ENCODE measurements at regions not wholly inside any gene's neighbourhood (a gene's known extent, or its start where the extent isn't known, plus 50 kb on each side); places are given as distances from the start of the nearest gene placed in this dataset.

DNA sequence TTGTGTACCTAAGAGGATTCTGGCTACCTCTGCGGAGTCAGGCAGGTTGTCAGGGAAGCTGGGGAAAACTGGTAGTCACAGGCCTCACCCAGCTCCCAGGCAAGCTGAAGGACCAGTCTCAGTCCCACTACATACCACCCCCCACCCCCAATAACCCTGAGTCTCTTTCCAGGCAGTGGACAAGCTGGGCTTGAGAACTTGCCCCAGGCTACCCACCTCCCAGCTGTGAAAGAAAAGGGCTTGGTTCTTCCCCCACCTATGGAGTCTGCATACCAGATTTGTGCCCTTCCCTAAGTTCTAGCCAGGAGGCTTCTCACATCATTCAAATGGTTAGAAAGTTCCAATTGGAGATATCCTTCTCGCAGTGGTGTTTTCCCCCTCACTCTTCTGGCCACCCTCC is 1678.8 kb downstream of the MAT2B start:
- no peak overlapping the region for H3K4me3 ChIP-seq (ENCODE audit: low read length)
- H3K9ac ChIP-seq (ENCODE audit: low read depth, low read length) = no peak overlapping the region
- H3K4me1 ChIP-seq (ENCODE audit: control insufficient read depth, insufficient read depth, low read length) = no peaks in the 10 kb centered on the region

DNA sequence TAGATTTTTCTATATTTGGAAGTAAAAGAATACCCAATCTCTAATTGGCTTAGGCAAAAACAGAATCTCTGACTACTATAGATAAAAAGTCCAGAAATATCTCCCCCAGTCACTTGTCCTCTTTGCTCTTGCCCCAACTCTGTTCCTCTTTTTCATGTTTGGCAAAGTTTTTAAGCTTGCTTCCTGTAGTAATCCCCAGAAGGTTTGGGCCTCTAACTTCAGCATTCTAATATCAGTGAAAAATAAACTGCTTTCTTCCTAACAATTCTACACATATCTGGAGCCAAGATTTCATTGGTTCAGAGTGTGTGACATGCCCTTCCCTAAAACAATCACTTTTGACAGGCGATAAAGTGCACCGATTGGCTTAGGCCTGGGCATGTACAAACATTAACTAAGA is 1680.3 kb downstream of the MAT2B start:
- no peak overlapping the region for H3K4me3 ChIP-seq (ENCODE audit: low read length)
- no peaks in the 10 kb centered on the region for H3K9me3 ChIP-seq (replicated peaks; ENCODE audit: low read length)
- H3K27me3 ChIP-seq (ENCODE audit: control insufficient read depth, insufficient read depth, low read length) = no peaks in the 10 kb centered on the region
- no peaks in the 10 kb centered on the region for H3K4me1 ChIP-seq (ENCODE audit: control insufficient read depth, insufficient read depth, low read length)
- no peak overlapping the region for H3K9ac ChIP-seq (ENCODE audit: low read depth, low read length)
- H3K4me2 ChIP-seq (ENCODE audit: low read length) = no peak overlapping the region
- no peaks in the 10 kb centered on the region for H3K36me3 ChIP-seq (ENCODE audit: insufficient read depth, low read length)

More for the DNA sequence above, 1678.8 kb downstream of the MAT2B start:
- Histone ChIP-seq H3K4me2 (ENCODE audit: low read length) (no peak overlapping the region), H3K27me3 (ENCODE audit: control insufficient read depth, insufficient read depth, low read length) (no peaks in the 10 kb centered on the region), H3K36me3 (ENCODE audit: insufficient read depth, low read length) (no peaks in the 10 kb centered on the region), H3K9me3 (replicated peaks; ENCODE audit: low read length) (no peaks in the 10 kb centered on the region)

- H3K4me2 ChIP-seq (ENCODE audit: low read length) = no peak overlapping the region
- H3K36me3 ChIP-seq (ENCODE audit: insufficient read depth, low read length) = no peaks in the 10 kb centered on the region
- H3K9me3 ChIP-seq (replicated peaks; ENCODE audit: low read length) = no peaks in the 10 kb centered on the region
- H3K4me3 ChIP-seq (ENCODE audit: low read length) = no peak overlapping the region
- no peaks in the 10 kb centered on the region for H3K27me3 ChIP-seq (ENCODE audit: control insufficient read depth, insufficient read depth, low read length)
- no peaks in the 10 kb centered on the region for H3K4me1 ChIP-seq (ENCODE audit: control insufficient read depth, insufficient read depth, low read length)
- no peak overlapping the region for H3K9ac ChIP-seq (ENCODE audit: low read depth, low read length)
Observed at GRCh38 chr5:165187815-165188214, 1682.4 kb downstream of the MAT2B start.

- no peak overlapping the region for H3K4me3 ChIP-seq (ENCODE audit: low read length)
- H3K9ac ChIP-seq (ENCODE audit: low read depth, low read length) = no peak overlapping the region
- no peaks in the 10 kb centered on the region for H3K9me3 ChIP-seq (replicated peaks; ENCODE audit: low read length)
- H3K4me1 ChIP-seq (ENCODE audit: control insufficient read depth, insufficient read depth, low read length) = no peaks in the 10 kb centered on the region
- H3K4me2 ChIP-seq (ENCODE audit: low read length) = no peak overlapping the region
- H3K36me3 ChIP-seq (ENCODE audit: insufficient read depth, low read length) = no peaks in the 10 kb centered on the region
- H3K27me3 ChIP-seq (ENCODE audit: control insufficient read depth, insufficient read depth, low read length) = no peaks in the 10 kb centered on the region
Observed at GRCh38 chr5:165188556-165189175, 1683.2 kb downstream of the MAT2B start.

DNA sequence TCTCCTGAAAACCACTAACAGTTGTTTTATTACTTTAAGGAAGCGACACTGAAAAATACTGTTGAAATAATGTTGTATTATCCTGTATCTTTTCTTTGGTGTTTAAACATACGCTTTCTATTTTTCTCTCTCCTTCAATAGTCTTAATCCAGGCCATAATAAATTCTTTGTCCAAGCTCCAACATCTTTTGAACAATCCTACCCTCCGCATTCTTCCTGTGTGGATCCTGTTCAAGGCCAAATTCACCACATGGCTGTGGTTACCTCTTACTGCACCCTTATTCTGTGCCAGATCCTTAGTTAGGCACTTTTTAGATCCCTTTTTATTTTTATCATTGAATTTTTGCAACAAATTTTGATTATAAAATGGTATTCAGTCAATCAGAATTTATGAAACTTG is 1691.5 kb downstream of the MAT2B start:
- Histone ChIP-seq H3K9me3 (replicated peaks; ENCODE audit: low read length) (no peaks in the 10 kb centered on the region), H3K4me1 (ENCODE audit: control insufficient read depth, insufficient read depth, low read length) (no peaks in the 10 kb centered on the region), H3K27me3 (ENCODE audit: control insufficient read depth, insufficient read depth, low read length) (no peaks in the 10 kb centered on the region), H3K4me2 (ENCODE audit: low read length) (no peak overlapping the region), H3K4me3 (ENCODE audit: low read length) (no peak overlapping the region), H3K9ac (ENCODE audit: low read depth, low read length) (no peak overlapping the region), H3K36me3 (ENCODE audit: insufficient read depth, low read length) (no peaks in the 10 kb centered on the region)

- Histone ChIP-seq H3K4me3 (ENCODE audit: low read length) (no peak overlapping the region), H3K27me3 (ENCODE audit: control insufficient read depth, insufficient read depth, low read length) (no peaks in the 10 kb centered on the region), H3K9ac (ENCODE audit: low read depth, low read length) (no peak overlapping the region), H3K36me3 (ENCODE audit: insufficient read depth, low read length) (no peaks in the 10 kb centered on the region), H3K4me1 (ENCODE audit: control insufficient read depth, insufficient read depth, low read length) (no peaks in the 10 kb centered on the region), H3K9me3 (replicated peaks; ENCODE audit: low read length) (no peaks in the 10 kb centered on the region), H3K4me2 (ENCODE audit: low read length) (no peak overlapping the region)
Observed at GRCh38 chr5:165201369-165201768, 1696.0 kb downstream of the MAT2B start.

DNA sequence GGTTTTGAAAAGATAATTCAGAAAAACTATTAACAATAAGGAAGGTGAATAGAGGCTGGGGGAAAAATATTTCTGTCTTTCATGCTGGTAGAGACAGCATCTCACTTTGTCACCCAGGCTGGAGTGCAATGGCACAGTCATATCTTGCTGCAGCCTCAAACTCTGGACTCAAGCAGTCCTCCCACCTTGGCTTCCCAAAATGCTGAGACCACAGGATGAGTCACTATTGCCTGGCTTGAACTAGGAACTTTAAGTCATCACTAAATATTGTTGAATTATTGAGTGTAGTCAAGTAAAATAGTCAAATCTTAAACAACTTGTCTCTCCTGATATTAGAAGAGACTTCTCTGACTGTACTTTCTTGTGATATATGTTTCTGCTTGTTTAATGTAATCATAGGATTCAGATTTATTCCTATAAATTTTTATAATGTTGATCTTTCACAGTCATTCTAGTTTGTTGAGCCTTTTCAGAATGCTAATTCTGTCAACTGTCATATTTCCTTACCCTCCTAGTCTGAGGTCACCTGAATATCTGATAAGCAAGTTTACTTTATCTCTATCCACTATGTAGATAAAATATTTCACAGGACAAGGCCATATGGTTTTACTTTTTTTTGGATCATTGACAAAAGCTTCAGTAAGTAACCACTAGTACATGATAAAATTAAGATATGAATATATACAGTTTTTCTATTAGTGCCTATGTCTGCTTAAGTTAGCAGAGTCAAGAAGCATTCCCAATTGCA is 1696.5 kb downstream of the MAT2B start:
- no peaks in the 10 kb centered on the region for H3K36me3 ChIP-seq (ENCODE audit: insufficient read depth, low read length)
- H3K4me1 ChIP-seq (ENCODE audit: control insufficient read depth, insufficient read depth, low read length) = no peaks in the 10 kb centered on the region
- no peaks in the 10 kb centered on the region for H3K27me3 ChIP-seq (ENCODE audit: control insufficient read depth, insufficient read depth, low read length)
- H3K4me2 ChIP-seq (ENCODE audit: low read length) = no peak overlapping the region
- H3K4me3 ChIP-seq (ENCODE audit: low read length) = no peak overlapping the region
- H3K9me3 ChIP-seq (replicated peaks; ENCODE audit: low read length) = no peaks in the 10 kb centered on the region
- no peak overlapping the region for H3K9ac ChIP-seq (ENCODE audit: low read depth, low read length)

- Histone ChIP-seq H3K4me1 (ENCODE audit: control insufficient read depth, insufficient read depth, low read length) (no peaks in the 10 kb centered on the region), H3K4me2 (ENCODE audit: low read length) (no peak overlapping the region), H3K4me3 (ENCODE audit: low read length) (no peak overlapping the region), H3K27me3 (ENCODE audit: control insufficient read depth, insufficient read depth, low read length) (no peaks in the 10 kb centered on the region), H3K9me3 (replicated peaks; ENCODE audit: low read length) (no peaks in the 10 kb centered on the region), H3K36me3 (ENCODE audit: insufficient read depth, low read length) (no peaks in the 10 kb centered on the region), H3K9ac (ENCODE audit: low read depth, low read length) (no peak overlapping the region)
Observed at GRCh38 chr5:165202519-165202910, 1697.1 kb downstream of the MAT2B start.

GRCh38 chr5:165209101-165209727 is 1703.8 kb downstream of the MAT2B start:
- H3K9ac ChIP-seq (ENCODE audit: low read depth, low read length) = no peak overlapping the region
- no peak overlapping the region for H3K4me3 ChIP-seq (ENCODE audit: low read length)
- no peaks in the 10 kb centered on the region for H3K27me3 ChIP-seq (ENCODE audit: control insufficient read depth, insufficient read depth, low read length)
- no peaks in the 10 kb centered on the region for H3K36me3 ChIP-seq (ENCODE audit: insufficient read depth, low read length)
- H3K9me3 ChIP-seq (replicated peaks; ENCODE audit: low read length) = no peaks in the 10 kb centered on the region
- H3K4me1 ChIP-seq (ENCODE audit: control insufficient read depth, insufficient read depth, low read length) = no peaks in the 10 kb centered on the region
- H3K4me2 ChIP-seq (ENCODE audit: low read length) = no peak overlapping the region

DNA sequence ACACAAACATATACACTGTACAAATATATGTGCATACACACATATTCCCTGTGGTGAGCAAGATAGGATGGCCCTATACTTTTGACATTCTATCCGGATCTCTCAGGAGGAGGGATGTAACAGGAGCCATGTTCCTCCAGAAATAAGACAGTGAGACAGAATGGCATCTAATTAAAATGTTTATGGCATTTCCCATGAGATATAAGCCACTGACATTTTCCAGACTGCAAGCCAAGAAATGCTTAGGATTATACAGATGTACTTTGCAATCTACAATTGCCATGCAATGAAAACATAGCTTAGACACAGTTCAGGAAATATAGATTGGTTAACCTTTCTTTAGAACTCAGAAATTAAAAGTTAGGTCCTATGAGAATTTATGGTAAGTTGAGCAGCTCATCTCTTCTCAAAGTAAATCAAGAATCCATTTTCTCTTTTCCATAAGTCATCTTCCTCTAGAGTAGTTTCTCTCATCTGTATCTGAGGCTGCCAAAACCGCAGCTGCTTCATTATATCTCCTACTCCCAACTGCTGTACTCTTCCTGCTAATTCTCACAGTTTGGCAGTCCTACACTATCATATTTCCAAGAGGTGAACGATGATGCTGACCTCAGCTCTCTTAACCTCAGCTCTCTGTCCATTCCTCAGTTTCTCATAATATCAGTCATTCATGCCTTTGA is 1719.1 kb downstream of the MAT2B start:
- Histone ChIP-seq H3K4me2 (ENCODE audit: low read length) (no peak overlapping the region), H3K9me3 (replicated peaks; ENCODE audit: low read length) (no peaks in the 10 kb centered on the region), H3K36me3 (ENCODE audit: insufficient read depth, low read length) (no peaks in the 10 kb centered on the region), H3K4me1 (ENCODE audit: control insufficient read depth, insufficient read depth, low read length) (no peaks in the 10 kb centered on the region), H3K27me3 (ENCODE audit: control insufficient read depth, insufficient read depth, low read length) (no peaks in the 10 kb centered on the region), H3K9ac (ENCODE audit: low read depth, low read length) (no peak overlapping the region), H3K4me3 (ENCODE audit: low read length) (no peak overlapping the region)

- no peak overlapping the region for H3K9ac ChIP-seq (ENCODE audit: low read depth, low read length)
- H3K27me3 ChIP-seq (ENCODE audit: control insufficient read depth, insufficient read depth, low read length) = no peaks in the 10 kb centered on the region
Observed at GRCh38 chr5:165227515-165227914, 1722.1 kb downstream of the MAT2B start.

More at GRCh38 chr5:165227515-165227914, 1722.1 kb downstream of the MAT2B start:
- H3K9me3 ChIP-seq (replicated peaks; ENCODE audit: low read length) = peaks cover 4% of the 10 kb centered on the region
- no peak overlapping the region for H3K4me3 ChIP-seq (ENCODE audit: low read length)
- no peaks in the 10 kb centered on the region for H3K36me3 ChIP-seq (ENCODE audit: insufficient read depth, low read length)
- no peak overlapping the region for H3K4me2 ChIP-seq (ENCODE audit: low read length)
- no peaks in the 10 kb centered on the region for H3K4me1 ChIP-seq (ENCODE audit: control insufficient read depth, insufficient read depth, low read length)
